ENCODE measurements at regions not wholly inside any gene's neighbourhood (a gene's known extent, or its start where the extent isn't known, plus 50 kb on each side); places are given as distances from the start of the nearest gene placed in this dataset.

GRCh38 chr5:107012371-107012770, 658.4 kb downstream of the EFNA5 start:
- TF ChIP-seq CTCF (IDR thresholded peaks at IDR 0.05) (no peak), POLR2A (IDR thresholded peaks at IDR 0.05) (no peak)
